AG04449 (cell line): ENCODE measurements at regions not wholly inside any gene's neighbourhood (a gene's known extent, or its start where the extent isn't known, plus 50 kb on each side); places are given as distances from the start of the nearest gene placed in this dataset.

Experiments used
- CTCF ChIA-PET: fragments of 350-600 bp; formaldehyde crosslinking; extraction: SDS; loops from one replicate; lab custom pipeline; 2021; ENCODE audit warnings: antibody characterized with exemption; lab: Yijun Ruan, JAX
- POLR2A ChIA-PET: fragments of 400-600, 350-600 bp; formaldehyde crosslinking; extraction: SDS; loops from one replicate; lab custom pipeline; 2020; ENCODE audit warnings: antibody characterized with exemption, inconsistent platforms; lab: Yijun Ruan, JAX
- DNase-seq: peaks from one replicate; pipeline ENCODE4 v3.0.0-alpha.2; 2010; ENCODE audit warnings: low read depth, low spot score
- H3K4me3 ChIP-seq: 2 replicates; pipeline ENCODE4 v1.5.1; 2011; ENCODE audit warnings: low read depth, mild to moderate bottlenecking, control low read depth, low read length
- TF ChIP-seq, protein P1 (sequence below): IDR thresholded peaks from one replicate; pipeline ENCODE4 v1.5.1; 2011; ENCODE audit warnings: mild to moderate bottlenecking, moderate library complexity, low read length, control low read depth, inconsistent platforms; ENCODE audit not compliant: insufficient read depth; ENCODE audit errors: missing control alignments

- CTCF ChIA-PET, result interaction anchor here (0.7 to 1.9 kb wide), 3 partner anchors 16 to 346 kb away, joined by 3 to 5 read pairs (median 4); no protein-coding TSS in a partner anchor
- DNase-seq, result no peak
- H3K4me3 ChIP-seq, result no peak overlapping the region
- POLR2A ChIA-PET, result interaction anchor here (0.7 kb wide), 1 partner anchor 47 kb away, joined by 3 read pairs; no protein-coding TSS in a partner anchor
- TF ChIP-seq, protein P1, sequence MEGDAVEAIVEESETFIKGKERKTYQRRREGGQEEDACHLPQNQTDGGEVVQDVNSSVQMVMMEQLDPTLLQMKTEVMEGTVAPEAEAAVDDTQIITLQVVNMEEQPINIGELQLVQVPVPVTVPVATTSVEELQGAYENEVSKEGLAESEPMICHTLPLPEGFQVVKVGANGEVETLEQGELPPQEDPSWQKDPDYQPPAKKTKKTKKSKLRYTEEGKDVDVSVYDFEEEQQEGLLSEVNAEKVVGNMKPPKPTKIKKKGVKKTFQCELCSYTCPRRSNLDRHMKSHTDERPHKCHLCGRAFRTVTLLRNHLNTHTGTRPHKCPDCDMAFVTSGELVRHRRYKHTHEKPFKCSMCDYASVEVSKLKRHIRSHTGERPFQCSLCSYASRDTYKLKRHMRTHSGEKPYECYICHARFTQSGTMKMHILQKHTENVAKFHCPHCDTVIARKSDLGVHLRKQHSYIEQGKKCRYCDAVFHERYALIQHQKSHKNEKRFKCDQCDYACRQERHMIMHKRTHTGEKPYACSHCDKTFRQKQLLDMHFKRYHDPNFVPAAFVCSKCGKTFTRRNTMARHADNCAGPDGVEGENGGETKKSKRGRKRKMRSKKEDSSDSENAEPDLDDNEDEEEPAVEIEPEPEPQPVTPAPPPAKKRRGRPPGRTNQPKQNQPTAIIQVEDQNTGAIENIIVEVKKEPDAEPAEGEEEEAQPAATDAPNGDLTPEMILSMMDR, result no peak
These were observed 76.2 kb upstream of the GLI2 start for GRCh38 chr2:120659275-120659977.

DNA sequence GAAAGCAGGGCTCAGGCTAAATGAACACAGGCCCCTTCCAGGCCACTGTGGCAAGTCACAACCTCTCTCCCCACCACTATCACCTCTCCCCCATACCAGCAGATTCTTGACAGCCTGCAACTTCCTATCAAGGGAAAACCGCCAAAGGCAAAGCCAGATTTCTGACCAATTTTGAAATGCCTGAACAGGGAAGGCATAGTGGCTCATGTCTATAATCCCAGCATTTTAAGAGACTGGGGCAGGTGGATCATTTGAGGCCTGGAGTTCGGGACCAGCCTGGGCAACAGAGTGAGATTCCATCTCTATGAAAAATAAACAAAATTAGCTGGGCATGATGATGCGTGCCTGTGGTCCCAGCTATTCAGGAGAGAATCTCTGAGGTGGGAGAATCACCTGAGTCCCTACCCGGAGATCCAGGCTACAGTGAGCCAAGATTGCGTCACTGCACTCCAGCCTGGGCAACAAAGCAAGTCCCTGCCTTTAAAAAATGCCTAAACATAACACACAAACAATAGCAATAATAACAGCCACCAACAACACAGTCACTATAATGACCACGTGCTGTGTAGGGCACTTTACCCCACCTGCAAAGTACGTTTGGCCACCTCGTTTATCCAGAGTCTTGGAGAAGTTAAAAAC is 75.5 kb upstream of the GLI2 start:
- TF ChIP-seq, protein P1, result no peak
- ChIA-PET POLR2A (no interaction called here), CTCF (interaction anchor here (1.5 to 1.9 kb wide), 2 partner anchors 18 to 316 kb away, joined by 4 to 5 read pairs; no protein-coding TSS in a partner anchor)
- no peak for DNase-seq
- no peak overlapping the region for H3K4me3 ChIP-seq

DNA sequence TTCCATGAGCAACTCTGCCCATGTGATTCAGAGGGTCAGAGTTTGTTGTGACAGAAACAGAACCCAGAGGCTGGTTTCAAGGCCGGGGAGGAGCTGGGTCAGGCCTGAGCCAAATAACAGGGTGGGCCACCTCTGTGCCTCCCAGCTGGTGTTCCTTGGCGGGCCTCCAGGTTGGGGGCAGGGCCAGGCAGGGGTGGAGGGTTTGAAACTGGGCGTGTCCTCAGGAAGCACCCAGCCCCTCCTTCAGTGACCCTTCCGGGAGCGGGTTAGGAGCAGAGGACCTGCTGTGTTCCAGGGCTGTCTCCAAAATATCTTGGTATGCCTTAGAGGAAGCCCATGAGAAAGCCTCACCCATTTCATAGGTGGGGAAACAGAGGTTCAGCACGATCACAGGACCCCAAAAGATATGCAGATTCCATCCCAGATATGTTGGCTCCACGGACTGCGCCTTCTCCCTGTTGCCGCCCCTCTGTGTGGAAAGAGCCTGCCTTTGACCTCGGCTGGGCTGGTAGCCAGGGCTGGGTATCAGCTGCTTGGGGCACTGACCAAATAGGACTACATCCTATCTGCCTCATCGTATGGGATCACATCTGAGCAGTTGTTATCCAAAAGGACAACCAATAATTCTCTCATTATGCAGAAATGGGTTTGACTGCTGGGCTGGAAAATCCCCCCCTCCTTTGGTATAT is 74.8 kb upstream of the GLI2 start:
- TF ChIP-seq, protein P1, result no peak
- POLR2A ChIA-PET, result no interaction called here
- DNase-seq, result no peak
- CTCF ChIA-PET, result interaction anchor here (0.6 to 1.9 kb wide), 3 partner anchors 9 to 316 kb away, joined by 3 to 5 read pairs (median 4); no protein-coding TSS in a partner anchor
- no peak overlapping the region for H3K4me3 ChIP-seq

GRCh38 chr2:120661551-120661950 is 74.1 kb upstream of the GLI2 start:
- TF ChIP-seq, protein P1, result no peak
- CTCF ChIA-PET, result interaction anchor here (1.5 to 1.9 kb wide), 2 partner anchors 16 to 317 kb away, joined by 4 to 5 read pairs; no protein-coding TSS in a partner anchor
- POLR2A ChIA-PET, result no interaction called here
- DNase-seq, result no peak
- H3K4me3 ChIP-seq, result no peak overlapping the region

DNA sequence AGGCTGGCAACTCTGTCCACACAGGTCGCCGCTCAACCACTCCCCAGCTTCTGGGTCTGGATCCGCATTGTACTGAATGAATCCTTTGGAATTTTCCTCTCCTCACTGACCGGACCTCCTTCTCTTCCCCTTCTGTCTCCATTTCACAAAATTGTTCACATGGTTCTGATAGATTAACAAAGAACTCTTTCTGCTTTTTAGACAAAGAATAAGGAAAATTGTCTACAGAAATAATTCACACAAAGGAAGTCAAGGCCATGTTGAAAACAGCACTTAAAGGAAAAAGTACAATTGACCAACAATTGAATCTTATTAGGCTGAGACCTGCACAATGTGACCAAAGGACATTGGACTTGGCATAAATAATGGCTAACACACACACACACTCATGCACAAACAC is 73.6 kb upstream of the GLI2 start:
- CTCF ChIA-PET, result interaction anchor here (1.1 kb wide), 1 partner anchor 10 kb away, joined by 3 read pairs; no protein-coding TSS in a partner anchor

More for the DNA sequence above, 73.6 kb upstream of the GLI2 start:
- POLR2A ChIA-PET, result no interaction called here
- no peak overlapping the region for H3K4me3 ChIP-seq
- no peak for DNase-seq
- TF ChIP-seq, protein P1, result no peak
